Fibroblast of skin of scalp (primary cell): ENCODE measurements at regions not wholly inside any gene's neighbourhood (a gene's known extent, or its start where the extent isn't known, plus 50 kb on each side); places are given as distances from the start of the nearest gene placed in this dataset.
A peak's percentile ranks its signal among the peaks of the same experiment; 100 is the strongest.
"Not testable (repeated sequence)": the region's sequence is repeated elsewhere in the genome, so short reads cannot be mapped to it uniquely, and the experiment has no call there.

Experiments
- DNase-seq: peaks from one replicate; pipeline ENCODE4 v3.0.0-alpha.2; 2013

DNA sequence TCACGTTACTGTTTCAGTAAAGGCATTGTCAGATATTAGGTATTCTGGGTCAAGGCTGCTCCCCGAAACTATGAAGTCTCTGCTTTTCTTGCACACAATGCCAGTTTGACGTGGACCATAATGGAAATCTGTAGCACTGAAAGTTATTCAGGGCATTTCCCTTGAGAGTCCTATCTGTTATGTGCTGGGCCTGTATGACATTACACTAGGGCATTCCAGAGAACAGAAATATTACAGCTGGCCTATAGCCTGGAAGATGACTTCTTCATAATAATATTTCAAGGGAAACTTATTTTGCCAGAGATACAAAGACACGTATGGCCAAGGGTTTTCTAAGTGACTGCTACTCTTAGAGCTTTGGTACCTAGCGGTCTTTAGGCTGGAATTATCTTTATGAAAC lies 613.6 kb upstream of the CBLB start:
- DNase-seq: peak; percentile 78

DNA sequence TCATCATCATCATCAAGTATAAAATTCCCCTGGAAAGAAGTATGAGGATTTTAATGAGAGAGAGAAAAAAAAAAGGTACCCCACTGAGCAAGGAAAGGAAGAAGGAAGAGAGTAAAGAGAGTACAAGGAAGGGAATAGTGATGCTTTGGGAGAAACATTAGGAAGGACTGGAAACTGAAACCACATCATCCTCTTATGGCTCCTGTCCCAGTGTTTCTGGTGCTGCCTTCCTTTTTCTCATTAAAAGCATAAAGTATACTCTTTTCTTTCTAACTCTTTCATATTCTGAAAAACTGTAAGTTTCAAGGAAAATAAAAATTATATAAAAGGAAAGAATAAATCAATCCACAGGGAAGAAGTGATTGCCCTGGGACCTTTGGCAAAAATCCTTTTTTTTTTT lies 616.4 kb upstream of the CBLB start:
- no peak for DNase-seq

DNA sequence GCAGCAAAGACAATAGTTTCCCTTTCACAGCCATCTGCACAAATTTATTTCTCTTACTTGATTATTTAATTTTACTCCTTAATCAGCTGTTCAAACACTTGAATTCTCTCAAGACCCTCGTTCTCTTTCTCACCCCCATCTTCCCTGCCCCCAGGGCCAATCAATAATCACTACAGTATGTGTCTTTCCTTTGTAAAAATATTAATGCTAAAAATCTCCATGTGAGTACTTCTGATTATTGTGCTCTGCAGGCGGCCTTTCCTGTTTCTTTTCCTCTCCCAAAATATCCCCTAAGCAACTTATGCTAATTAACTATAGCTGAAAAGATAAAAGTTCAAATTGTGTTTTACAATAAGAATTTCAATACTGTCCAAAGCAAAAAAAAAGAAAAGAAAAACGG lies 617.0 kb upstream of the CBLB start:
- DNase-seq: no peak

DNA sequence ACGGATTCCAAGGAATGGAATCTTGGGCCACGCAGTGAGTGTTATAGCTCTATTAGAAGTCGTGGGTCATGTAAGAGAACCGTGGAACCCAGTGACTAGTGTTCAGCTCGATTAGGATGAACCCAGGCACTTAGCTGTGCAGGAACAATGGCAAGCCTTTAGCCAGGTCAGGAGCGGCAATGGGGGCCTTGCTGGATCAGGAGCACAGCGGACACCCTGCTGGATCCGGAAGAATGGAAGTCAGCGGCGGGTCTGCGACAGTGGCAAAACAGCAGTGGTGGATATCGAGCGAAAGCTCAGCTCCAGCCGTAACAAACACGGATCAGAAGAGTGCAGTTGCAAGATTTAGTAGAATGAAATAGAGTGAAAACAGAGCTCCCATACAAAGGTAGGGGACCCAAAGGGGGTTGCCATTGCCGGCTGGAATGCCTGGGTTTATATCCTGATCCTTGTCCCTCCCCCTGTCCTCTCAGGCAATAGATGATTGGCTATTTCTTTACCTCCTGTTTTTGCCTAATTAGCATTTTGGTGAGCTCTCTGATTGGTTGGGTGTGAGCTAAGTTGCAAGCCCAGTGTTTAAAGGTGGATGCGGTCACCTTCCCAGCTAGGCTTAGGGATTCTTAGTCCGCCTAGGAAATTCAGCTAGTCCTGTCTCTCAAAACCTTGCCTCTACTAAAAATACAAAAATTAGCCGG lies 618.3 kb upstream of the CBLB start:
- not testable (repeated sequence) for DNase-seq

DNA sequence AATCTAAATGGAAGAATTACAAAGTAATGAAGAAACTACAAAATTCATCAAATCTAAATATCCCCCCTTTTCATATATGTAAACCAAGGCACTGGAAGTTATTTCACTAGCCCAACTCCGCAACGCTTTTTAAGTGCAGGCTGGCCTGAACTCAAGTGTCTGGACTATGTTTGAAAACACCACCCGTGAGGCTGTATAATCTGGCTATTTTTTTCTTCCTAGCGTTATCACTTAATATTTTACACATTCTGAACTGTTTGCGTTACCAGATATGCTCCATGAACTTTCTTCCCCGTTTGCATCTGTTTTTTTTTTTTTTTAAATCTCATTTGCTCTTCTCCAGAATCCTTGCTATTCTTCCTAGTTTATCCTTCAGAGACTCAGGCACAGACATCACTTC lies 619.5 kb upstream of the CBLB start:
- no peak for DNase-seq

DNA sequence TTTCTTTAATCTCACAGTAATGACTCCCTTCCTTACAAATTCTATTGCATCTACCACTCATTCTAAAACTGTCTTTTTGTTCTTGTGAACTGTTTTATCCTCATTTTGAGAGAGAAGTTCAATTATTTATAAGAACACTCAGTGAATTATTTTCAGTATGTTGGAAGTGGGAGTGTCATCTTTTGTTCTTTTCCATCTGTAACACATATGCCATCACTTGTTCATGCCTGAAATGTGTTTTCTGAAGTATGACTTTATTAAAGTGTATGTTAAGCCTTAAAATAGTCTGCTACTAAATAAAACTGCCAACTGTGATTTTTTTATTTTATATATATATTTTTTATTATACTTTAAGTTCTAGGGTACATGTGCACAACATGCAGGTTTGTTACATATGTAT lies 623.0 kb upstream of the CBLB start:
- no peak for DNase-seq

DNA sequence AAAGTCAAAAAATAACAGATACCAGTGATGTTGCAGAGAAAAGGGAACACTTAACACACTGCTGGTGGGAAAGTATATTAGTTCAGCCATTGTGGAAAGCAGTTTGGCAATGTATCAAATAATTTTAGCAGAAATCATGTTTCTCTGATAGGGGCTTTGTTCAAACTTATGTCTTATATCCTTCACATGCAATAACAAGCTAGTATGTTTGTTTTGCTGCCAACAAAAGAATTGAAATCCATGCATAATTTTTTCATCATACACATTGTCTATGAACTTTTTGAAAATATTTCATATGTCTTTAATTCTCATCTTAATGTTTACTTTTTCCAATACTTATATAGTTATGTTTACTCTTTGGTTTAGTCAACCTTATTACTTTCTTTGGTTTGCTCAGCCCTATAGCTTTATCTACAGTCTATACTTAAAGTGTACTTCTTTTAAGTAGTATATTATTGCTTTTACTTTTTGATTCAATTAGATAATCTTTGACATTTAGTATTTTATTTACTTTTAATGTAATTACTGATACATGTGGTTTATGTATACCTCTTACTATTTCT lies 639.6 kb upstream of the CBLB start:
- DNase-seq: peak; percentile 4

DNA sequence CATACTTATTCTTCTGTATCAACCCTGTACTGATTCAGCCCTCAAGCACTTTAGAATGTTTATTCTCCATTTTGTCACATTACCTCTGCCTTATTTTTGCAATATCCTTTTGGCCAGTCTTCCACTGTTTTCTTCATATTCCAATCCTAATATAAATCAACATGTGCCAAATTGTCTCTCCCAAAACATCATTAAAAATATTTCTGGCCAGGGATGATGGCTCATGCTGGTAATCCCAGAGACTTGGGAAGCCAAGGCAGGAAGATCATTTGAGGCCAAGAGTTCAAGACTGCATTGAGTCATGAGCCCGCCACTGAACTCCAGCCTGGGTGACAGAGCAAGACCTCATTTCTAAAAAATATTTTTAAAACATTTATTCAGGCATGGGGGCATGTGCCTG lies 641.4 kb upstream of the CBLB start:
- DNase-seq: peak; percentile 46

DNA sequence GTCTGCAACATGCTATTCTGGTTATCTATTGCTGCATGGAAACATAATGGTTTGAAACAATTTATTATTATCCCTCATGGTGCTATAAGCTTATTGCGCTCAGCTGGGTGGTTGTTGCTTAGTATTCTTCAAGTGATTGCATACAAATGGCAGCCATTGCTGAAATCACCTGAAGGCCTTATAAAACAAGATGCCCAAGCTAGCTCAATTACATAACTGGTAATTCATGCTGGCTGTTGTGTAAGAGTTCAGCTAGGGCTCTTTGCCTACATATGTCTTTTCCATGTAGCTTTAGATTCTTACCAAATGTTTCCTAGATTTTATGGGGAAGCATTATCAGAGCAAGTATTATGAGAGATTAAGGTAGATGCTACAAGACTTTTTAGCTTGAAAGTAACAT lies 644.0 kb upstream of the CBLB start:
- no peak for DNase-seq

DNA sequence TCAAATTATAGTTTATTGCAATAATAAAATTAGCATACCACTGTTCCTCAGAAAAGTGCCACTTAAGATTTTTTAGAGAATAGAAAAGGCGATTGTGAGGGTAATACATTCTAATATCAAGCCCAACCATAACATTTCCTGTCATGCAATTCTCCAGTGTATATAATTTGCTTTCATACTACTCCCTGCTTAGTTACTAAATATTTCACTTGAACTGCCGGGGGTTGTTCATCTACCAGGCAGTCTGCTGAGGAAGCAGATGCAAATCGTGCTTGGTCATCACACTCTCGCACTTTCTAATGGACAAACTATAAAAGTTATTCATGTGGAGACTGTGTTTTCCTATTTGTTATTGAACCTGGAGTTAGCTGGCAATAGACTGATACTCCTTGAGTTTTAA lies 645.6 kb upstream of the CBLB start:
- DNase-seq: peak; percentile 61

DNA sequence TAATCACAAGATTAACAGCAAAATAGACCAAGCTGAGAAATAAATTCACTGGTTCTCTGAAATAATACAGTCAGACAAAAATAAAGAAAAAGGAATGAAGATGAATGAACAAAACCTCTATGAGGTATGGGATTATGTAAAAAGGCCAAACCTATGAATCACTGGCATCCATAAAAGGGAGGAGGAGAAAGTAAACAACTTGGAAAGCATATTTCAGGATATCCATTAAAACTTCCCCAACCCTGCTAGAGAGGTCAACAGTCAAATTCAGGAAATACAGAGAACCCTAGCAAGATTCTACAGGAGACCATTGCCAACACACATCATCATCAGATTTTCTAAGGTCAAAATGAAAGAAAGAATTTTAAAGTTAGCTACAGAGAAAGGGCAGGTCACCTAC lies 649.7 kb upstream of the CBLB start:
- DNase-seq: peak; percentile 57

DNA sequence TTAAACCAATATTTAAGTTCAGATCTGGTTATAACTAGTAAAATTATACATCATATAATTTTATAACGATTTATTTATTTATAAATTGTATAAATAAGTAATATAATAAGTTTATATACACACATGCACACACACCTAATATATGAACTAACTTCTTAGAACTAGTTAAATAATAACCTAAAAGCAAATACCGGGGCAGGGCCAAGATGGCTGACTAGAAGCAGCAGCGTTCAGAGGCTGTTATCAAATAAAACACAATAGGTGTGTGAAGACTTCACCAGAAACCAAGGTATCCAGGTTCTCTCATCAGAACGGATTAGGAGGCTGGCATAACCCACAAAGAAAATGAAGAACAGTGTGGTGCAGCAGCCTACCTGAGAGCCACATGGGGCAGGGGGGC lies 653.6 kb upstream of the CBLB start:
- DNase-seq: no peak

DNA sequence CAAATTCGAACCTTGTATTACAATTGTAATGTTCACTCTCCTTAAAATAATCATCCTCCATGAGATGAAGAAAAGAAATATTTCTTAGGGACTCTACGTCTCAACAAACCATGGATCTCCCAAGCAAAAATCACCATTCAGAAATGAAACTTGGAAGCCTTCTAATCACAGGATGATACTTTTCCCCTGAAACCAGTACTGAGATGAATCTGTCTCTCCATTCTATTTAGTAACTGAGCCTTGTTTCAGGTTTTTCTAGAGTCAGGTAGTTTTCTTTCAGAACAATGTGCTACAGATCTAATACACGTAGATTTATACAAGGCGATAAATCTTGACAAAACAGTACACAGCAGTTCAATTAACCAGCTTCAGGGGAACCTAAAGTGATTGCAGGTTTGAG lies 660.1 kb upstream of the CBLB start:
- DNase-seq: no peak

DNA sequence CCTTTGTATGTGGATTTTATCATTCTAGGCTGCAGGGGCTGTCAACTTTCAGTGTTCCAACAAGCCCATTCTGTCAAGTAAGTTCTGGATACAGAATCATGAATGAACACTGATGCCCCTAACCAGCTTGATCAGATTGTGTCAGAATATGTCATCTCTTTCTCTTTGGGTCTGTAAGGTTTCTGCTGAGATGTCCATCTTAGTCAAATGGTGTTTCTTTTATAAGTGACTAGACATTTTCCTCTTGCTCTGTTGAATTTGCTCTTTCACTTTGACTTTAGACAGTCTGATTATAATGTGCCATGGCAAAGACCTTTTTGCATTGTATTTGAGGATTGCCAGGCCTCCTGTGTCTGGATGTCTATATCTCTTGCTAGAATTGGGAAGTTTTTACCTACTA lies 660.9 kb upstream of the CBLB start:
- no peak for DNase-seq

DNA sequence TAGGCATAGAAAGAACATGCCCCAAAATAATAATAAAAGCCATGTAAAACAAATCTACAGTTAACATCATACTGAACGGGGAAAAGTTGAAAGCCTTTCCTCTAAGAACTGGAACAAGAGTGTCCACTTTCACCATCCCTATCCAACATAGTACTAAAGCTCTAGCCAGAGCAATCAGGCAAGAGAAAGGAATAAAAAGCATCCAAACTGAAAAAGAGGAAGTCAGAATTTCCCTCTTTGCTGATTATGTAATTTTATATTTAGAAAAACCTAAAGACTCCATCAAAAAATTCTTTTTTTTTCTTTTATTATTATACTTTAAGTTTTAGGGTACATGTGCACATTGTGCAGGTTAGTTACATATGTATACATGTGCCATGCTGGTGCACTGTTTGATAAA lies 661.6 kb upstream of the CBLB start:
- DNase-seq: no peak

DNA sequence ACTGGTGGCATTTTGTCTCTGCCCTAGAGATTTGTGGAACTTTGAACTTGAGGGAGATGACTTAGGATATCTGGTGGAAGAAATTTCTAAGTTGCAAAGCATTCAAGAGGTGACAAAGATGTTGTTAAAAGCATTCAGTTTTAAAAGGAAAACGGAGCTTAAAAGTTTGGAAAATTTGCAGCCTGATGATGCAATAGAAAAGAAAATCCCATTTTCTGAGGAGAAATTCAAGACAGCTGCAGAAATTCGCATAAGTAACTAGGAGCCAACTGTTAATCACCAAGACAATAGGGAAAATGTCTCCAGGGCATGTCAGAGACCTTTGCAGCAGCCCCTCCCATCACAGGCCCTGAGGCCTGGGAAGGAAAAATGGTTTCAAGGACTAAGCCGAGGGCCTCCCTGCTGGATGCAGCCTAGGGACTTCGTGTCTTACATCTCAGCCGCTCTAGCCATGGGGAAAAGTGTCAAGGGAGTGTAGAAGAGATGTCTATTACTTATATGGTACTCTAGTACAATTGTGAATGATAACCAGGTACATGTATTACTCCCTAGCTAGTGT lies 663.0 kb upstream of the CBLB start:
- DNase-seq: not testable (repeated sequence)

DNA sequence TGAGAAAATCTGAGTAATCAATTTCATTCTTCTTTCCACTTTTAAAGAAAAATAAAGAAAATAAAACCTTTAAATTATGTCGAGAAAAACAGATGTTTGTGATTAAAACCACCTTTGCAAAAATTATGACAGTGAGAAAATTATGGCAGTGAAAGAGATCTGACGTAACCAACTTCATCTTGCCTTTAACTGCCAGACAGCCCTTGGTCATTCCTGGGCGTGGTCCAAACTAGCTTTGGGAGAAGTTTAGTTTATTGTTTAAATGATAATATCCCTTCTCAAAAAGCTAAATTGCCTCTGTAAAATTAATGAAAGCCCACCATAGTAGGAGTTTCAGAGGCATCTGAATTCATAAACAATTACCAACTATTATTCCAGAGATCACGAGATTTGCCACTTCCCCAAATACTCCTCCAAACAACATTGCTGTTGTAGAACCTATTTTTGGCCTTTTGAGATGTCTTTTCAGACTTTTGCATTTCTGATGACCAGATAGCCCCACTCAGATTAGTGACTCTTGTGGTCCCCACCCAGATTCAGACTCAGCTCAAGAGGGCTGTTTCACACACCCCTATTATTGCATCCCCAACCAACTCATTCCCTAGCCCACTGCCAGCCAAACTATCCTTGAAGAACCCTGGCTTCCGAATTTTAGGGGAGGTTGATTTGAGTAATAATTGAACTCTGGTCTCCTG lies 664.4 kb upstream of the CBLB start:
- DNase-seq: peak; percentile 27

DNA sequence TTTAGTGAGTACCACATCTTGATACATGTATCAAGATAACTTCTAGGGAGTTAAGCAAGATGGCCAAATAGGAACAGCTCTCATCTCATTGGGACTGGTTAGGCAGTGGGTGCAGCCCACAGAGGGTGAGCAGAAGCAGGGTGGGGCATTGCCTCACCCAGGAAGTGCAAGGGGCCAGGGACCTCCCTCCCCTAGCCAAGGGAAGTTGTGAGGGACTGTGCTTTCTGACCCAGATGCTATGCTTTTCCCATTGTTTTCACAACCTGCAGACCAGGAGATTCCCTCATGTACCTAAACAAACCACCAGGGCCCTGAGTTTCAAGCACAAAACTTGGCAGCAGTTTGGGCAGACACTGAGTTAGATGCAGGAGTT lies 665.0 kb upstream of the CBLB start:
- no peak for DNase-seq

DNA sequence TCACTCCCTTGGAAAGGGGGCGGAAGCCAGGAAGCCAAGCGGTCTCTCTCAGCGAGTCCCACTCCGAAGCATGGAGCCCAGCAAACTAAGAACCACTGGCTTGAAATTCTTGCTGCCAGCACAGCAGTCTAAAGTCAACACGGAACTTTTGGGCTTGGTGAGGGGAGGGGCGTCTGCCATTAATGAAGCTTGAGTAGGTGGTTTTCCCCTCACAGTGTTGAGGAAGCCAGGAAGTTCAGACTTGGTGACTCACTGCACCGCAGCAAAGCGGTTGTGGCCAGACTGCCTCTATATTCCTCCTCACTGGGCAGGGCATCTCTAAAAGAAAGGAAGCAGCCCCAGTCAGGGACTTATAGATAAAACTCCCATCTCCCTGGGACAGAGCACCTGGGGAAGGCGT lies 665.4 kb upstream of the CBLB start:
- DNase-seq: peak; percentile 53

DNA sequence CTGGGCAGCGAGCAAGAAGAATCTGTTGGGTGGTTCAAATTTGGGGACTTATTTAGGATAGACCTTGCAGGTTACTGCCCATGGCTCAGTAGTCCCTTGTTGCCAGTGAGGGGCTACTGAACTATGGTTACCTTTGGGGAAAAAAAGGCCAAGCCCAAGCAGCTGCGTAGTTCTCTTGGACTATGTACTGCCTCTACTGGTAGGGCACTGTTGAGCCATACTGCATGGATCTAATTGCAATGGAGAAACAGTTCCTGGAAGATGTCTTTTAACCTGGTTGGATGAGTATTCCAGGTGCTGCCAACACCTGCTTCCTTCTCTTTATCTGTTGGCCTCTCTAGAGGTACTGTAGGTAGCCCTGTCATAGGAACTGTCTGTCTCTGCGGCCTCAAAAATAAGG lies 671.9 kb upstream of the CBLB start:
- no peak for DNase-seq

DNA sequence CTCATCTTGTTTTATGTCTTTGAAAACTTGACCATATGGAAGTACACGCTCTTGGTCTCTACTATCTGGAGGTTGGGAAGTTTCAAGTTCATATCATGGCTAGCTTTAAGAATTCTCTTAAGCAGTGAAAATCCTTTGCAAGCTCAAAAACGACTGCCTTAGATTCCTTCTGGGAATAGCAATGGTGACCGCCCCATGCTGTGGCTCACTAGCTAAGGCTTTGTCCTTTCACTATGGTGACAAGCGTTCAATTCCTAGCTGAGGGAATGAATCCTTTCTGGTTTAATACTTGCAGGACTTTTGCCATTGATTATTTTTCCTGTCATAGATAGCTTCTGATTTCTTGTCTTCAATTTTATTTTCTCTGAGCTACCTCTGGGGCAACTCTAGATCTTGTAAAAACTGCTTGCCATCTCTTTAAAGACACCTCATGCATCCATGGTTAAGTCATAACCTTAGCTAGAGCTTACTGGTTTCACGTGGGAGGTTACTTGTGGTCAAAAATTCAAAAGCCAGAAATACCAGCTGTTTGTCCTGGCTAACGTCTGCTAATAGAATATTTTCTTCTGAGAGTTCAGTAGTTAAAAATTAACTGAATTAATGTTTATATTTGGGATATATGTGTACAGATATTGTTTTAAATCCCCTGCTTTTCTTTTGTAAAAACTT lies 673.4 kb upstream of the CBLB start:
- peak; percentile 11 for DNase-seq

DNA sequence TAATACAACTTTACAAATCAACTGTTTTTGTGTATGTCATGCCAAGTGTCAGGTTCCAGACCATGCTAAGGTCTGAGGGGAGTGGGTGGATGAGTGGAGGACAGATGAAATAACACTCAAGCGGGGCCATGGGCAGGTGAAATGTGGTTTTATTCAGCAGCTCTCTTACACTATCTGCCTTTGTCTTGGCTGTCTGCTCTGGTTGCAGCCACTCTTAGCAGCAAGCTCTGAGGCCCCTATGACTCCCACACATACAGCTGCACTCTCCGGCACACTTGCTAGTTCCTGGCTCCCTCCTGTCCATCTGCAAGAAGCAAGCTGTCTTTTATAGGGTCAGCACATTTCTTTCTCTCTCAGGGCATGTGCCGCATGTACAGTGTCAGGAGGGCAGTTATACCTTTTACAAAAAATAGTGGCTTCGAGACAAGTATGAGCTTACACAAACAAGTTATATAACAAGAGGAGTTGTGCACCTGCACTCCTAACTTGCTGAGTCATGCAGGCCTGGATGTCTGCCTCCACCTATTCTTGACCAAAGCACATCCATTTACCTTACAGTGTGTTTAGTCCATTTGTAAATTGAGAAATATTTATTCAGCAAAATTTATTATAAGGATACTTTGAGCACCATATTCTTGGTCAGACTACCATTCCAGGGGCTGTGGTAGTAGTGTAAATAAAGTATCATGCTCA lies 683.7 kb upstream of the CBLB start:
- DNase-seq: no peak

DNA sequence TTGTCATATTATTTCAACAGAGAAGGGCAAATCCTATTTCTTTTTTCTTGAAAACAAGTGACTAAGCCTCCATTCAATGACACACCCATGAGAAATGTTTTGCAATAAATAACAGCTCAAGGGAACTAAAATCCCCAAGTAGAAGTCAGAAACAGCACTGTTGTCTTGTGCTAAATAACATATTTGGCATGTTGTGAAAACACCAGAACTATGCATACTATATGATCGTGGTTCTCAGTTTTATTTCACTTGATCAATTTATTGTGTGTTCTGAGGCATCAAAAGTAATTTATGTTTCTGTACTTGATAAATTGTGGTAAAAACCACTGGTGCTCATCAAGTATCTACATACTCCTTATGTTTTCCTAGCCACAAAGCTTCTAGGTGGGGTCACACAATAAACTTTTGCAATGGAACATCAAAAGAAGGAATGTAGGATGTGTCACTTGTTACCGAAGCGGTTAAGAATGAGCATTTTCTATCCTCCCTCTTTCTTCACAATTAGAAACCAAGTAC lies 691.7 kb upstream of the CBLB start:
- DNase-seq: peak; percentile 69
